ENCODE measurements at regions not wholly inside any gene's neighbourhood (a gene's known extent, or its start where the extent isn't known, plus 50 kb on each side); places are given as distances from the start of the nearest gene placed in this dataset.

DNA sequence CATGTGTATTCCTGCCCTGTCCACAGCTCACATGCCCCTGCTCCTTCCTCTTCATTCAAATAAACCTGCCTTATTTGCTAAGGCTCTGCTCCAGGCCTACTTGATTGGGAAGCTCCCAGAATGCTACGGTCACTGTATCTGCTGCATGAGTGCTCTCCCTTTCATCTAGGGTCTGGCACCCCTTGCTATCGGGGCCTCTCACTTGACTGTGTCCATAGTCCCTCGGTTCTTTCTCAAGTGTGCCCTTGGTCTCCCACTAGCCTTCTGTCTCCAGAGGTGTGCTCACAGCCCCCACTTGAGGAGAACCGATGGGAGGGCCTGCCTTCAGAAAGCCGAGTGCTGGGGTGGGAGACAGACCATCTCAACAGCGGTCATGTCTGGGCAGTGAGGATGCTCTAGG is 57.4 kb upstream of the NMNAT3 start:
- no peak for DNase-seq (ENCODE audit: low read depth)

DNA sequence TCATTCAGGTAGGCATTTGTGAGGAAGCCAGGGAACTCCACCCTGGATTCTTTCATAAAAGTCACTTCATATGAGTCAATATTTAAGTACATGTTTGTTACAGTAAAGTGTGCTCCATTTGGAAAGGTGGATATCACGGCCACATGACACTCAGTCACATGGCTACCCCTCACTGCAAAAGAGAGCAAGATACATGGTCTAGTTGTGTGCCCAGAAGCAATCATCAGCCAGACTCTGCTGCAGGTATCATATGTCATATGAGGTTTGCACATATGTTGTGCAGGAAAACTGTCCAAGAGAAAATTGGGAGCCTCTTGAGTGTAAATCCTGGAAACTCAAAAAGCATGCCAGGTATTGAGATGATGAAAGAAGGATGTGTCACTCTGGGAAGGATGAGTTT is 55.0 kb upstream of the NMNAT3 start:
- DNase-seq (ENCODE audit: low read depth), result no peak

DNA sequence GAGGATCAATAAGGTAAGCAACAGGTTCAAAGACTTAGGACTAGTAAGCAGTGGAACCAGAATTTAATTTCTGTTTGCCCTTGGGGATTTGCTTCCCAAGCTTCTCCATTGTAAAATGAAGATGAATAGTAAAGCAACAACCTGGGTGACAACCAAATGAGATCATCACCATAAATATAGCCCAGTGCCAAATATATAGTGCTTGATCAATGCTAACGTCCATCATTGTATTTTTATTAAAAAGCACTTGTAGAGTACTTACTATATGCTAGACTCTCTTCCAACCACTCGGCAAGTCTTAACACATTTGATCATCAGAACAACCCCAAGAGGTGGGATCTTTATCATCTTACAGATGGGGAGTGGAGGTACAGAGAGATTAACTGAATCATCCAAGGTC is 51.5 kb upstream of the NMNAT3 start:
- DNase-seq (ENCODE audit: low read depth), result no peak

DNA sequence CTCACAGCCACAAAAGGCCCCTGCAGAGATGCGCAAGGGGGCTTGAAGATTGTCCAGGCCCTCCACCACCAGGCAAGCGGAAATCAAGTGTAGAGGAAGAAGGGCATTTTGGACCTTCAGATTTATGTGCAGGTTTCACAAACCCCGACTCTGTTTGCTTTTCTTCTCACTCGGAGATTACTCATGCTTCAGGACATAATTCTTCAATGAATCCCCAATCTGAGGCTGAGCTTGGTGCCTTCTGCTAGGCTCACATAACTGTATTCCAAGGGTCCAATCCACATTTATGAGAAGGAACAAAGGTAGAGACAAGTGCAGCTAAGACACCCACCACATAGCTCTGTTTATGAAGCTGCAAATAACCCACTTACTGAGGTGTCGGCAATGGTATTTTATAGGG is 50.6 kb upstream of the NMNAT3 start:
- no peak for DNase-seq (ENCODE audit: low read depth)

All from LHCN-M2 (cell line).